HEK293 (cell line): ENCODE measurements at regions not wholly inside any gene's neighbourhood (a gene's known extent, or its start where the extent isn't known, plus 50 kb on each side); places are given as distances from the start of the nearest gene placed in this dataset.

ENCODE experiments used
- CTCF ChIA-PET: fragments of 350-600 bp; formaldehyde crosslinking; extraction: SDS; loops from one replicate; lab custom pipeline; 2021; ENCODE audit warnings: antibody characterized with exemption; lab: Yijun Ruan, JAX
- POLR2A ChIA-PET: fragments of 300-600 bp; formaldehyde crosslinking; extraction: SDS; loops from one replicate; lab custom pipeline; 2020; ENCODE audit warnings: antibody characterized with exemption, inconsistent platforms; lab: Yijun Ruan, JAX
- H3K27ac ChIP-seq: fragments of 200-500 bp; sonication (Bioruptor generic); 2 replicates; pipeline ENCODE4 v1.5.1; 2014; ENCODE audit warnings: low read depth, low read length, control low read depth, inconsistent platforms; ENCODE audit errors: extremely low read depth
- H3K36me3 ChIP-seq, 2 experiments: fragments of 200-500 bp in 1 of 2; sonication (Bioruptor generic) in 1 of 2; 1 replicate in 1 of 2; 2 replicates in 1 of 2; pipeline ENCODE4 v1.5.1; 2014 to 2017; ENCODE audit warnings: inconsistent platforms in 2 of 2, low read length in 2 of 2; ENCODE audit not compliant: control insufficient read depth in 2 of 2, insufficient read depth in 1 of 2
- H3K4me1 ChIP-seq: fragments of 200-500 bp; sonication (Bioruptor generic); 2 replicates; pipeline ENCODE4 v1.5.1; 2014; ENCODE audit warnings: mild to moderate bottlenecking, low read length, inconsistent platforms; ENCODE audit not compliant: control insufficient read depth, insufficient read depth
- H3K4me3 ChIP-seq: 2 replicates; pipeline ENCODE4 v1.5.1; 2011; ENCODE audit warnings: low read depth, mild to moderate bottlenecking, control low read depth, low read length, moderate library complexity
- H3K9me3 ChIP-seq: fragments of 200-500 bp; sonication (Bioruptor generic); 2 replicates; pipeline ENCODE4 v1.5.1; 2014; ENCODE audit warnings: low read depth, low read length, inconsistent platforms; ENCODE audit not compliant: control insufficient read depth, insufficient read depth
- GLI4 ChIP-seq: fragments of 450-650 bp; formaldehyde crosslinking; IDR thresholded peaks from 2 replicates; pipeline ENCODE4 v1.5.1; 2016; ENCODE audit warnings: missing biosample characterization, missing genetic modification characterization
- GLIS2 ChIP-seq: fragments of 450-650 bp; formaldehyde crosslinking; IDR thresholded peaks from 2 replicates; pipeline ENCODE4 v1.5.1; 2016; ENCODE audit warnings: missing biosample characterization, missing genetic modification characterization
- OVOL3 ChIP-seq: fragments of 450-650 bp; formaldehyde crosslinking; IDR thresholded peaks from 2 replicates; pipeline ENCODE4 v1.5.1; 2016; ENCODE audit warnings: missing biosample characterization, missing genetic modification characterization
- PRDM6 ChIP-seq: fragments of 450-650 bp; formaldehyde crosslinking; IDR thresholded peaks from 2 replicates; pipeline ENCODE4 v1.5.1; 2017; ENCODE audit warnings: missing biosample characterization, missing genetic modification characterization
- SP2 ChIP-seq: fragments of 450-650 bp; formaldehyde crosslinking; IDR thresholded peaks from 2 replicates; pipeline ENCODE4 v1.5.1; 2016; ENCODE audit warnings: missing biosample characterization, missing genetic modification characterization
- ZBTB10 ChIP-seq: fragments of 450-650 bp; formaldehyde crosslinking; IDR thresholded peaks from 2 replicates; pipeline ENCODE4 v1.5.1; 2016; ENCODE audit warnings: missing biosample characterization, missing genetic modification characterization
- ZBTB26 ChIP-seq: fragments of 450-650 bp; formaldehyde crosslinking; optimal IDR thresholded peaks from 2 replicates; pipeline ENCODE3; 2016; ENCODE audit warnings: missing biosample characterization, mild to moderate bottlenecking, missing genetic modification characterization
- ZBTB48 ChIP-seq: fragments of 450-650 bp; formaldehyde crosslinking; IDR thresholded peaks from 2 replicates; pipeline ENCODE4 v1.5.1; 2016; ENCODE audit warnings: missing biosample characterization, missing genetic modification characterization
- ZNF140 ChIP-seq: fragments of 450-650 bp; formaldehyde crosslinking; IDR thresholded peaks from 2 replicates; pipeline ENCODE4 v1.5.1; 2016; ENCODE audit warnings: missing biosample characterization, missing genetic modification characterization
- ZNF280D ChIP-seq: fragments of 450-650 bp; formaldehyde crosslinking; IDR thresholded peaks from 2 replicates; pipeline ENCODE4 v1.5.1; 2016; ENCODE audit warnings: missing biosample characterization, missing genetic modification characterization
- ZNF366 ChIP-seq: fragments of 450-650 bp; formaldehyde crosslinking; conservative IDR thresholded peaks from 2 replicates; pipeline ENCODE4 v1.5.1; 2016; ENCODE audit warnings: missing biosample characterization, missing genetic modification characterization
- ZNF416 ChIP-seq: fragments of 450-650 bp; formaldehyde crosslinking; IDR thresholded peaks from 2 replicates; pipeline ENCODE4 v1.5.1; 2016; ENCODE audit warnings: missing biosample characterization, missing genetic modification characterization
- ZNF529 ChIP-seq: fragments of 450-650 bp; formaldehyde crosslinking; IDR thresholded peaks from 2 replicates; pipeline ENCODE4 v1.5.1; 2017; ENCODE audit warnings: missing genetic modification characterization, missing biosample characterization; ENCODE audit not compliant: insufficient replicate concordance
- ZNF792 ChIP-seq: fragments of 450-650 bp; formaldehyde crosslinking; IDR thresholded peaks from 2 replicates; pipeline ENCODE4 v1.5.1; 2016; ENCODE audit warnings: missing biosample characterization, missing genetic modification characterization
- ZNF830 ChIP-seq: fragments of 450-650 bp; IDR thresholded peaks from 2 replicates; pipeline ENCODE4 v1.5.0; 2018; ENCODE audit warnings: missing biosample characterization, missing genetic modification characterization, low read depth, mild to moderate bottlenecking, moderate library complexity
- ZSCAN23 ChIP-seq: fragments of 450-650 bp; formaldehyde crosslinking; IDR thresholded peaks from 2 replicates; pipeline ENCODE4 v1.5.1; 2016; ENCODE audit warnings: missing biosample characterization, missing genetic modification characterization
- ZSCAN30 ChIP-seq: fragments of 450-650 bp; IDR thresholded peaks from 2 replicates; pipeline ENCODE4 v1.5.1; 2018; ENCODE audit warnings: missing biosample characterization, mild to moderate bottlenecking, missing genetic modification characterization, moderate library complexity
- TF ChIP-seq, protein P1 (sequence below): fragments of 450-650 bp; formaldehyde crosslinking; IDR thresholded peaks from 2 replicates; pipeline ENCODE4 v1.5.1; 2016; ENCODE audit warnings: missing biosample characterization, missing genetic modification characterization, low read depth

GRCh38 chr2:48006094-48006493 lies 99.8 kb upstream of the FBXO11 start:
- TF ChIP-seq ZNF280D (tag by site-specific recombination): no peak
- TF ChIP-seq ZBTB26: no peak
- no peak for TF ChIP-seq ZSCAN30
- no peak for TF ChIP-seq GLIS2
- TF ChIP-seq PRDM6 (tag by site-specific recombination): no peak
- no peak for TF ChIP-seq OVOL3
- TF ChIP-seq SP2: no peak
- TF ChIP-seq, protein P1, sequence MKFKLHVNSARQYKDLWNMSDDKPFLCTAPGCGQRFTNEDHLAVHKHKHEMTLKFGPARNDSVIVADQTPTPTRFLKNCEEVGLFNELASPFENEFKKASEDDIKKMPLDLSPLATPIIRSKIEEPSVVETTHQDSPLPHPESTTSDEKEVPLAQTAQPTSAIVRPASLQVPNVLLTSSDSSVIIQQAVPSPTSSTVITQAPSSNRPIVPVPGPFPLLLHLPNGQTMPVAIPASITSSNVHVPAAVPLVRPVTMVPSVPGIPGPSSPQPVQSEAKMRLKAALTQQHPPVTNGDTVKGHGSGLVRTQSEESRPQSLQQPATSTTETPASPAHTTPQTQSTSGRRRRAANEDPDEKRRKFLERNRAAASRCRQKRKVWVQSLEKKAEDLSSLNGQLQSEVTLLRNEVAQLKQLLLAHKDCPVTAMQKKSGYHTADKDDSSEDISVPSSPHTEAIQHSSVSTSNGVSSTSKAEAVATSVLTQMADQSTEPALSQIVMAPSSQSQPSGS (tag by site-specific recombination): no peak
- TF ChIP-seq ZNF529 (tag by site-specific recombination): no peak
- no peak for TF ChIP-seq ZNF366
- no peak for TF ChIP-seq ZNF830 (tag by site-specific recombination)
- no peak for TF ChIP-seq ZNF792 (tag by site-specific recombination)
- no peak for TF ChIP-seq ZNF140 (tag by site-specific recombination)
- TF ChIP-seq ZSCAN23 (tag by site-specific recombination): no peak
- no peak for TF ChIP-seq ZBTB10 (tag by site-specific recombination)
- no peak for TF ChIP-seq ZNF416 (tag by site-specific recombination)
- TF ChIP-seq GLI4 (tag by site-specific recombination): no peak
- no peak for TF ChIP-seq ZBTB48
- POLR2A ChIA-PET: no interaction called here
- H3K36me3 ChIP-seq: no peaks in the 10 kb centered on the region
- H3K4me1 ChIP-seq: no peaks in the 10 kb centered on the region
- no peaks in the 10 kb centered on the region for H3K9me3 ChIP-seq
- H3K27ac ChIP-seq: no peak overlapping the region
- no peak overlapping the region for H3K4me3 ChIP-seq
- CTCF ChIA-PET: no interaction called here
